AML-193 (cell line): ENCODE measurements at regions not wholly inside any gene's neighbourhood (a gene's known extent, or its start where the extent isn't known, plus 50 kb on each side); places are given as distances from the start of the nearest gene placed in this dataset.
"Not testable (repeated sequence)": the region's sequence is repeated elsewhere in the genome, so short reads cannot be mapped to it uniquely, and the experiment has no call there.

Experiments
- DNase-seq, 2 experiments: peaks; one replicate each; lab custom pipeline; 2025; lab: John Stamatoyannopoulos, UW

DNA sequence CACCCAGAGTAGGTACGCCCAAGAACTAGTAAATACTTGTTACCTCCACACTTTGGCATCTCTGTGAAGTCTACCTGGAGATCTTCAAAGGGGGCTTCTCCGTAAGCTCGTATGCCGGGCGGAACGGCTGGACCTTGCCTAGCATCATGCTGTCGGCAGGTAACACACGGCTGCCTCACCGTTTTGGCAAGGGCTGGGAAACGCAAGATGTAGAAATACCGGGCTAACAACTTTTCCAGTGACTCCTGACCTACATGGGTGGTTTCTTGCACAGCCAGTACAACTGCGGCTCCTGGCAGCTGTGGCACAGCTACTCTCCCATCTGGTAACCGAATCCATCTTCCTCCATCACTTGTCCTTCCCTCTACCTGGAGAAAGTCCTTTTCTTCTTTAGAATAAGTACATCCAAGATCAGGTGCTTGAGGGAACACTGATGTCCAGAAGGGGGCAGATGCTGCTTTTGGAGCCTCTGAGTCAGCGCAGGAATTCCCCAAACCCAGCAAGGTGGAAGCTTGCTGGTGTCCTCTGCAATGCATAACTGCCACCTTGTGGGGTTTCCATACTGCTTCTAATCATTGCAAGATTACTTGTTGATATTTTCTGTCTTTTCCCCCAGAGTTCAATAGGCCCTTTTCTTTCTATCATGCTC lies 59.7 kb upstream of the FRG2C start:
- DNase-seq = not testable (repeated sequence)

DNA sequence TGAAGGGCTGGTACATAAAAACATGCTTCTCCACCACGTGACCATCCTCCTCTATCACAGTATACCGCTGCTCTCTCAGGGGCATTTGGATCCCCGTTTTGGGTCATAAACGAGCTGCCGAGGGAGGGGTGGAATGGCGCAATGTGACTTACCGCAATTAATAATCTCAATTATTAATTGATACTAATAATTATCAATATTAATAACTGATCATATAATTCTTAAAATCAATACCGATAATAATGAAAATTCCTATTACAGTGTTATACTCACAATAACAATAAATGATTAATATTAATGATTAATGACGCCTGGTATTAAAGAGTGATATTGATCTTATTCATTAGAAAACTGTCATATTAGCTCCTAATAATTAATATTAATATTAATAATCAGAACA lies 56.1 kb upstream of the FRG2C start:
- not testable (repeated sequence) for DNase-seq

DNA sequence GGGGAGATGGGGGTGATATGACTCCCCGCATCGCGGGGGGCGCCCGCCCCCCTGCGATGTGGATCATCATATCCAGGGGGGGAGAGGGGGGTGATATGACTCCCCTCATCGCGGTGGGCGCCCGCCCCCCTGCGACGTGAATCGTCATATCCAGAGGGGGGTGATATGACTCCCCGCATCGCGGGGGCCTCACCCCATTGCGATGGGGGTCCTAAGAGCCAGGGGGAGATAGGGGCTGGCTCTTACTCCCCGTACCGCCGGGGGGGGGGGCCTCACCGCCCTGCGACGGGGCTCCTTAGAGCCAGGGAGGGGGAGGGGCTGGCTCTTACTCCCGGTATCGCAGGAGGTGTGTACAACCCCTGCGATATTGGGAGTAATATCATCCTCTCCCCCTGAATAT lies 54.5 kb upstream of the FRG2C start:
- not testable (repeated sequence) for DNase-seq

DNA sequence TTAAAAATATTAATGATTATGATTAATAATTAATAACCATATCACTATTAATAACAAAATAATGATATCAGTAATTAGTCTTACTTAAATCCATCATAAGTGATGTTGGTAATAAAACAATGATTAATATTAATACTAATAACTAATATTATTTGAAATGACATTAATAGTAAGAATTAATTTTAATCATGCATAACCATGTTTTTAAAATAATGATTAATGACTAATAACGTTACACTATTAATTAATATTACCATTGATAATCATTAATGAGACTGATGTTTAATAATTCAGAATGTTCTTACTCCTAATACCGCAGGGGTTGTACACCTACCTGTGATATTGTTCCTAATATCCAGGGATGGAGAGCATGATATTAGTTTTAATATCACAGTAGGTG lies 53.4 kb upstream of the FRG2C start:
- no peak for DNase-seq

DNA sequence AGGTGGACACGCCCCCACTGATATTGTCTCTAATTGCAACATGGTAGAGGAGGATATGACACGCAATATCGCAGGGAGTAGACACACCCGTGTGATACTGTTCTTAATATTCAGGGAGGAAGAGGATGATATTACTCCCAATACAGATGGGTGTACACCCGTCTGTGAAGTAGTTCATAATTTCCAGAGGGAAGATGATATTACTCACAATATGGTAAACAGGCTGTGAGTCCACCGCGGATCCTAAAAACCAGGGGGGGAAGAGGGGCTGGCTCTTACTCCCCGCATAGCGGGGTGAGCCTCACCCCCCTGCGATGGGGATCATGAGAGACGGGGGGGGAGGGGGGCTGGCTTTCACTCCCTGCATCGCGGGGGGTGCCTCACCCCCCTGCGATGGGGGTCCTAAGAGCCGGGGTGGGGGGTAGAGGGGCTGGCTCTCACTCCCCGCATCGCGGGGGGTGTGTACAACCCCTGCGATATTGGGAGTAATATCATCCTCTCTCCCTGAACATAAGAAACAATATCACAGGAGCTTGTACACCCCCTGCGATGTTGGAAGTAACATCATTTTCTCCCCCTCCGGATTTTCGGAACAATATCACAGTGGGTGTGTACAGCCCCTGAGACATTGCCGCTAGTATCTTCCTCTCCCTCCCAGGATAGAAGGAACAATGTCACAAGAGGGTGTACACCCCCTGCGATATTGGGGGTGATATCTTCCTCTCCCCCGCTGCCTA lies 52.2 kb upstream of the FRG2C start:
- DNase-seq = not testable (repeated sequence)
